PC-9 (cell line): ENCODE measurements at regions not wholly inside any gene's neighbourhood (a gene's known extent, or its start where the extent isn't known, plus 50 kb on each side); places are given as distances from the start of the nearest gene placed in this dataset.

Experiments
- BruUV-seq: library from RNA; stranded (reverse); fragments of 400-500 nt; replicated peaks from 2 replicates; lab custom pipeline; 2021; lab: Mats Ljungman, UMichigan
- CTCF ChIA-PET: fragments of 300-600 bp; sonication (Branson Sonifier 250); formaldehyde crosslinking; loops from one replicate; lab custom pipeline; 2022; ENCODE audit warnings: antibody characterized with exemption; lab: Charles Lee
- POLR2A ChIA-PET: fragments of 300-600 bp; sonication (Branson Sonifier 250); formaldehyde crosslinking; loops from one replicate; lab custom pipeline; 2022; ENCODE audit warnings: antibody characterized with exemption; ENCODE audit not compliant: unreplicated experiment; lab: Charles Lee
- DNase-seq, 2 experiments: peaks; one replicate each; pipeline versions ENCODE4 v3.0.0 to v3.0.0-alpha.2; 2015 to 2022; ENCODE audit warnings: mixed read lengths in 1 of 2
- H2AFZ ChIP-seq: fragments of 200-600 bp; sonication (generic); 2 replicates; pipeline ENCODE4 v1.8.1; 2017; ENCODE audit warnings: antibody characterized with exemption
- H3F3A ChIP-seq: fragments of 200-600 bp; sonication (generic); 2 replicates; pipeline ENCODE4 v1.8.1; 2017; ENCODE audit warnings: antibody characterized with exemption, mild to moderate bottlenecking, low read depth; ENCODE audit not compliant: insufficient read depth
- H3K27ac ChIP-seq: fragments of 200-600 bp; sonication (generic); 2 replicates; pipeline ENCODE4 v1.6.1; 2016; ENCODE audit warnings: mixed run types
- H3K27me3 ChIP-seq: fragments of 200-600 bp; sonication (generic); 2 replicates; pipeline ENCODE4 v1.6.1; 2016; ENCODE audit warnings: low read depth, mixed run types; ENCODE audit not compliant: insufficient read depth
- H3K36me3 ChIP-seq: fragments of 200-600 bp; sonication (generic); 2 replicates; pipeline ENCODE4 v1.6.1; 2016; ENCODE audit warnings: low read depth, mixed run types
- H3K4me1 ChIP-seq: fragments of 200-600 bp; sonication (generic); replicated peaks from 2 replicates; pipeline ENCODE4 v1.6.1; 2016; ENCODE audit warnings: mixed run types; ENCODE audit not compliant: insufficient read depth
- H3K4me2 ChIP-seq: fragments of 200-600 bp; sonication (generic); 2 replicates; pipeline ENCODE4 v1.6.1; 2017; ENCODE audit warnings: mixed run types
- H3K4me3 ChIP-seq: fragments of 200-600 bp; sonication (generic); 2 replicates; pipeline ENCODE4 v1.6.1; 2016; ENCODE audit warnings: mixed run types
- H3K79me2 ChIP-seq: fragments of 200-600 bp; sonication (generic); 2 replicates; pipeline ENCODE4 v1.6.1; 2017; ENCODE audit warnings: low read depth, mixed run types
- H3K9me2 ChIP-seq: fragments of 200-600 bp; sonication (generic); 2 replicates; pipeline ENCODE4 v1.8.1; 2017; ENCODE audit warnings: mild to moderate bottlenecking; ENCODE audit not compliant: insufficient read depth
- H3K9me3 ChIP-seq: fragments of 200-600 bp; sonication (generic); 2 replicates; pipeline ENCODE4 v1.8.1; 2016; ENCODE audit warnings: low read depth; ENCODE audit not compliant: insufficient read depth
- H4K20me1 ChIP-seq: fragments of 200-600 bp; sonication (generic); 2 replicates; pipeline ENCODE4 v1.8.1; 2017; ENCODE audit not compliant: insufficient read depth
- CTCF ChIP-seq: fragments of 200-600 bp; sonication (generic); conservative IDR thresholded peaks from 2 replicates; pipeline ENCODE4 v1.6.1; 2017; ENCODE audit warnings: mixed run types, antibody characterized with exemption, mild to moderate bottlenecking, moderate library complexity
- EZH2 ChIP-seq: fragments of 200-600 bp; sonication (generic); IDR thresholded peaks from 2 replicates; pipeline ENCODE4 v1.8.0; 2017; ENCODE audit warnings: antibody characterized with exemption, low read depth
- intact Hi-C: fragments of 100-400 bp; cut with micrococcal nuclease; formaldehyde crosslinking; loops from one replicate; pipeline ENCODE4 v1.10.0; 2022; ENCODE audit not compliant: unreplicated experiment

- CTCF ChIA-PET: no interaction called here
These were observed 74.3 kb upstream of the CD5L start for GRCh38 chr1:157915859-157916258.

GRCh38 chr1:157916887-157917570, 75.4 kb upstream of the CD5L start:
- intact Hi-C loops: no loop called here
- Histone ChIP-seq H4K20me1 (no peaks in the 10 kb centered on the region), H3K9me3 (no peaks in the 10 kb centered on the region), H2AFZ (no peak overlapping the region), H3K79me2 (no peaks in the 10 kb centered on the region), H3F3A (no peaks in the 10 kb centered on the region), H3K4me2 (no peak overlapping the region), H3K27me3 (peaks cover 38% of the 10 kb centered on the region), H3K36me3 (no peaks in the 10 kb centered on the region), H3K27ac (no peak overlapping the region), H3K4me3 (no peak overlapping the region), H3K4me1 (no peaks in the 10 kb centered on the region), H3K9me2 (no peaks in the 10 kb centered on the region)
- BruUV-seq: no TSS peak
- no peak for DNase-seq
- CTCF ChIA-PET: no interaction called here
- POLR2A ChIA-PET: no interaction called here
- TF ChIP-seq CTCF (no peak), EZH2 (no peak)

More at GRCh38 chr1:157915859-157916258, 74.3 kb upstream of the CD5L start:
- H4K20me1 ChIP-seq: no peaks in the 10 kb centered on the region
- no peaks in the 10 kb centered on the region for H3K4me1 ChIP-seq
- H3K9me3 ChIP-seq: no peaks in the 10 kb centered on the region
- BruUV-seq: no TSS peak
- intact Hi-C loops: no loop called here
- POLR2A ChIA-PET: no interaction called here
- no peak overlapping the region for H2AFZ ChIP-seq
- TF ChIP-seq EZH2: no peak
- TF ChIP-seq CTCF: no peak
- no peaks in the 10 kb centered on the region for H3K79me2 ChIP-seq
- DNase-seq: no peak
- H3F3A ChIP-seq: no peaks in the 10 kb centered on the region
- H3K27me3 ChIP-seq: peaks cover 26% of the 10 kb centered on the region
- H3K4me3 ChIP-seq: no peak overlapping the region
- H3K4me2 ChIP-seq: no peak overlapping the region
- no peaks in the 10 kb centered on the region for H3K36me3 ChIP-seq
- H3K27ac ChIP-seq: no peak overlapping the region
- H3K9me2 ChIP-seq: no peaks in the 10 kb centered on the region

- BruUV-seq: no TSS peak
- no peaks in the 10 kb centered on the region for H3K79me2 ChIP-seq
- no peaks in the 10 kb centered on the region for H3F3A ChIP-seq
- CTCF ChIA-PET: no interaction called here
- H3K9me3 ChIP-seq: no peaks in the 10 kb centered on the region
- H3K27me3 ChIP-seq: peaks cover 73% of the 10 kb centered on the region
- H2AFZ ChIP-seq: no peak overlapping the region
- no peak for TF ChIP-seq CTCF
- H3K27ac ChIP-seq: no peak overlapping the region
- H3K36me3 ChIP-seq: no peaks in the 10 kb centered on the region
- H3K9me2 ChIP-seq: no peaks in the 10 kb centered on the region
- no peak for DNase-seq
- no peak overlapping the region for H3K4me2 ChIP-seq
- no peak overlapping the region for H3K4me3 ChIP-seq
- intact Hi-C loops: no loop called here
- H3K4me1 ChIP-seq: no peaks in the 10 kb centered on the region
- no peaks in the 10 kb centered on the region for H4K20me1 ChIP-seq
- POLR2A ChIA-PET: no interaction called here
These were observed 72.7 kb upstream of the KIRREL1 start for GRCh38 chr1:157920748-157921147.
